H9 (cell line): ENCODE measurements at regions not wholly inside any gene's neighbourhood (a gene's known extent, or its start where the extent isn't known, plus 50 kb on each side); places are given as distances from the start of the nearest gene placed in this dataset.

Source experiments
- DNase-seq: peaks from one replicate; pipeline ENCODE4 v3.0.0-alpha.2; 2017
- H2AFZ ChIP-seq: one replicate; pipeline ENCODE4 v1.6.1; 2013; ENCODE audit warnings: mild to moderate bottlenecking, low read length, control low read depth, moderate library complexity
- H2AK5ac ChIP-seq: 2 replicates; pipeline ENCODE4 v1.6.1; 2013; ENCODE audit warnings: low read length, control low read depth, mixed read lengths; ENCODE audit not compliant: insufficient read length
- H2BK120ac ChIP-seq: one replicate; pipeline ENCODE4 v1.6.1; 2013; ENCODE audit warnings: low read depth, mild to moderate bottlenecking, low read length, control low read depth, inconsistent platforms; ENCODE audit not compliant: poor library complexity, severe bottlenecking
- H2BK12ac ChIP-seq: 2 replicates; pipeline ENCODE4 v1.6.1; 2013; ENCODE audit warnings: low read length, control low read depth, mixed read lengths, low read depth; ENCODE audit not compliant: insufficient read length
- H2BK15ac ChIP-seq: 2 replicates; pipeline ENCODE4 v1.6.1; 2013; ENCODE audit warnings: low read depth, low read length, control low read depth
- H2BK20ac ChIP-seq: one replicate; pipeline ENCODE4 v1.6.1; 2013; ENCODE audit warnings: low read depth, mild to moderate bottlenecking, low read length, control low read depth, inconsistent platforms; ENCODE audit not compliant: poor library complexity, severe bottlenecking
- H2BK5ac ChIP-seq: 2 replicates; pipeline ENCODE4 v1.6.1; 2013; ENCODE audit warnings: low read length, control low read depth, mixed read lengths; ENCODE audit not compliant: insufficient read length
- H3K14ac ChIP-seq: 2 replicates; pipeline ENCODE4 v1.6.1; 2013; ENCODE audit warnings: low read length, control low read depth; ENCODE audit not compliant: insufficient read depth
- H3K18ac ChIP-seq: 2 replicates; pipeline ENCODE4 v1.6.1; 2013; ENCODE audit warnings: low read depth, mild to moderate bottlenecking, mixed read lengths, low read length, control low read depth; ENCODE audit not compliant: insufficient read length
- H3K23ac ChIP-seq: 2 replicates; pipeline ENCODE4 v1.6.1; 2013; ENCODE audit warnings: low read length, control low read depth, mixed read lengths, low read depth; ENCODE audit not compliant: insufficient read length
- H3K23me2 ChIP-seq: 2 replicates; pipeline ENCODE4 v1.6.1; 2013; ENCODE audit warnings: low read depth, mild to moderate bottlenecking, mixed read lengths, low read length, control low read depth; ENCODE audit not compliant: insufficient read length, poor library complexity, severe bottlenecking
- H3K27ac ChIP-seq: 2 replicates; pipeline ENCODE4 v1.5.1; 2013; ENCODE audit warnings: low read length, control low read depth, mixed read lengths, low read depth; ENCODE audit not compliant: insufficient read length
- H3K27me3 ChIP-seq: 2 replicates; pipeline ENCODE4 v1.6.1; 2013; ENCODE audit warnings: low read length, control low read depth, inconsistent platforms; ENCODE audit not compliant: insufficient read depth
- H3K4ac ChIP-seq: 2 replicates; pipeline ENCODE4 v1.6.1; 2013; ENCODE audit warnings: low read depth, mild to moderate bottlenecking, control low read depth, inconsistent platforms, low read length, moderate library complexity
- H3K4me1 ChIP-seq: 2 replicates; pipeline ENCODE4 v1.6.1; 2013; ENCODE audit warnings: low read length, control low read depth, inconsistent platforms; ENCODE audit not compliant: insufficient read depth
- H3K4me2 ChIP-seq: 2 replicates; pipeline ENCODE4 v1.6.1; 2013; ENCODE audit warnings: low read length, control low read depth, mixed read lengths; ENCODE audit not compliant: insufficient read length, insufficient read depth
- H3K56ac ChIP-seq: 2 replicates; pipeline ENCODE4 v1.6.1; 2013; ENCODE audit warnings: low read depth, mild to moderate bottlenecking, mixed read lengths, low read length, control low read depth; ENCODE audit not compliant: insufficient read length
- H3K79me1 ChIP-seq: 2 replicates; pipeline ENCODE4 v1.6.1; 2013; ENCODE audit warnings: low read depth, mild to moderate bottlenecking, moderate library complexity, low read length, control low read depth, inconsistent platforms; ENCODE audit not compliant: insufficient read depth, poor library complexity, severe bottlenecking
- H3K79me2 ChIP-seq: 2 replicates; pipeline ENCODE4 v1.6.1; 2013; ENCODE audit warnings: low read length, control low read depth, inconsistent platforms; ENCODE audit not compliant: insufficient read depth
- H3K9ac ChIP-seq: 2 replicates; pipeline ENCODE4 v1.6.1; 2013; ENCODE audit warnings: low read length, control low read depth, mixed read lengths; ENCODE audit not compliant: insufficient read length; ENCODE audit errors: extremely low read depth
- H3K9me3 ChIP-seq: one replicate; pipeline ENCODE4 v1.6.1; 2013; ENCODE audit warnings: low read depth, low read length, inconsistent platforms; ENCODE audit not compliant: control insufficient read depth
- H3T11ph ChIP-seq: one replicate; pipeline ENCODE4 v1.6.1; 2013; ENCODE audit warnings: mild to moderate bottlenecking, low read length, control low read depth, inconsistent platforms
- H4K20me1 ChIP-seq: one replicate; pipeline ENCODE4 v1.6.1; 2013; ENCODE audit not compliant: control insufficient read depth, insufficient read length, insufficient read depth
- H4K5ac ChIP-seq: 2 replicates; pipeline ENCODE4 v1.6.1; 2013; ENCODE audit warnings: low read depth, mild to moderate bottlenecking, mixed read lengths, low read length, control low read depth; ENCODE audit not compliant: insufficient read length
- H4K8ac ChIP-seq: replicated peaks from 2 replicates; pipeline ENCODE4 v1.6.1; 2013; ENCODE audit warnings: low read length, control low read depth, mixed read lengths, low read depth; ENCODE audit not compliant: insufficient read length
- H4K91ac ChIP-seq: 2 replicates; pipeline ENCODE4 v1.6.1; 2013; ENCODE audit warnings: low read depth, mild to moderate bottlenecking, moderate library complexity, mixed read lengths, low read length, control low read depth; ENCODE audit not compliant: insufficient read length
- H3K27ac Mint-ChIP-seq, 3 experiments: 2 replicates in 2 of 3; 3 replicates in 1 of 3; pipeline ENCODE4 v1.8.0; 2020 to 2021; ENCODE audit warnings: mixed read lengths in 3 of 3, mild to moderate bottlenecking in 1 of 3, moderate library complexity in 1 of 3
- H3K27me3 Mint-ChIP-seq: 2 replicates; pipeline ENCODE4 v1.8.0; 2021; ENCODE audit warnings: low read depth, mild to moderate bottlenecking, moderate library complexity, mixed read lengths
- H3K36me3 Mint-ChIP-seq, 3 experiments: 2 replicates in 2 of 3; 3 replicates in 1 of 3; pipeline ENCODE4 v1.8.0; 2020 to 2021; ENCODE audit warnings: low read depth in 3 of 3, mixed read lengths in 3 of 3; ENCODE audit not compliant: insufficient read depth in 1 of 3
- H3K4me1 Mint-ChIP-seq, 2 experiments: 2 replicates each; pipeline ENCODE4 v1.8.0; 2020; ENCODE audit warnings: mixed read lengths in 2 of 2
- H3K4me3 Mint-ChIP-seq, 2 experiments: 2 replicates in 1 of 2; 3 replicates in 1 of 2; pipeline ENCODE4 v1.8.0; 2020 to 2021; ENCODE audit warnings: mild to moderate bottlenecking in 2 of 2, mixed read lengths in 2 of 2, moderate library complexity in 1 of 2
- H3K9me3 Mint-ChIP-seq, 2 experiments: 2 replicates in 1 of 2; 3 replicates in 1 of 2; pipeline ENCODE4 v1.8.0; 2020; ENCODE audit warnings: mild to moderate bottlenecking in 2 of 2, mixed read lengths in 2 of 2, moderate library complexity in 1 of 2
- CTCF ChIP-seq: fragments of 200-600 bp; sonication (generic); conservative IDR thresholded peaks from 3 replicates; pipeline ENCODE4 v1.8.0; 2021; ENCODE audit warnings: antibody characterized with exemption, mild to moderate bottlenecking

DNA sequence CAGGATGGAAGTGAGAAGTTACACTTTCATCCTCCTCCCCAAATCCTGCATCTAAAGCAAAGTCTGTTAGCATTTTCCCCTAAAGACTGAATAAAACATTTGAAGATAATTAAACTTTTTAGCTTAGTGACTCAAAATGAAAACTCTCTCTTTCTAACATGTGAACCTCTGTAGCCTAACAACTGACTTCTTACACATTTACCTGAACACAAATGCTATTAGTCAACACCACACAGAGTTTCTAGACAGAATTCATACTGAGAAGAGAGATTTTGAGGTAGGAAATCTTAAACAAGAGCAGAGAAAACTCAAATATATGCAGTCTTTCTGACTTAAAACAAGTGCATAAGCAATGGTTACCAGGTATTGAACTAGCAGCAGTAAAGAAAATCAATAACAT lies 149.9 kb upstream of the SMLR1 start:
- no peak overlapping the region for H2BK20ac ChIP-seq
- no peak for TF ChIP-seq CTCF
- no peaks in the 10 kb centered on the region for H4K20me1 ChIP-seq
- no peaks in the 10 kb centered on the region for H3K23me2 ChIP-seq
- no peak for DNase-seq
- no peak overlapping the region for H3K27ac Mint-ChIP-seq
- H2BK12ac ChIP-seq = no peak overlapping the region
- no peak overlapping the region for H3K14ac ChIP-seq
- H3K4me3 Mint-ChIP-seq = no peak overlapping the region
- H4K8ac ChIP-seq = no peak overlapping the region
- no peak overlapping the region for H3T11ph ChIP-seq
- no peak overlapping the region for H2AK5ac ChIP-seq
- H2BK15ac ChIP-seq = no peak overlapping the region
- no peak overlapping the region for H3K23ac ChIP-seq
- no peak overlapping the region for H3K18ac ChIP-seq
- H3K4me1 ChIP-seq = no peaks in the 10 kb centered on the region
- H3K27me3 ChIP-seq = no peaks in the 10 kb centered on the region
- H4K91ac ChIP-seq = no peak overlapping the region
- H3K79me1 ChIP-seq = no peaks in the 10 kb centered on the region
- no peaks in the 10 kb centered on the region for H3K79me2 ChIP-seq
- no peak overlapping the region for H2AFZ ChIP-seq
- no peaks in the 10 kb centered on the region for H3K27me3 Mint-ChIP-seq
- H2BK120ac ChIP-seq = no peak overlapping the region
- H2BK5ac ChIP-seq = no peak overlapping the region
- no peak overlapping the region for H3K4me2 ChIP-seq
- no peaks in the 10 kb centered on the region for H3K36me3 Mint-ChIP-seq
- H3K9ac ChIP-seq = no peak overlapping the region
- peaks cover 9 to 13% of the 10 kb centered on the region in 2 experiments for H3K4me1 Mint-ChIP-seq
- H3K9me3 Mint-ChIP-seq = no peaks in the 10 kb centered on the region; a peak in 1 of 5 replicates
- H3K56ac ChIP-seq = no peak overlapping the region
- no peak overlapping the region for H3K4ac ChIP-seq
- no peaks in the 10 kb centered on the region for H3K9me3 ChIP-seq
- H4K5ac ChIP-seq = no peak overlapping the region
- H3K27ac ChIP-seq = no peak overlapping the region
